HCT116 (cell line): ENCODE measurements at regions not wholly inside any gene's neighbourhood (a gene's known extent, or its start where the extent isn't known, plus 50 kb on each side); places are given as distances from the start of the nearest gene placed in this dataset.

ENCODE experiments used
- ATAC-seq: fragments of 200-7000 bp; cut with Tn5 transposase; 2 replicates; pipeline ENCODE4 v1.9.1; 2020; ENCODE audit warnings: mild to moderate bottlenecking, moderate library complexity
- BruUV-seq: library from RNA; stranded (reverse); fragments of 400-500 nt; replicated peaks from 2 replicates; lab custom pipeline; 2021; lab: Mats Ljungman, UMichigan
- CTCF ChIA-PET: fragments of 300-600 bp; sonication (Branson Sonifier 250); formaldehyde crosslinking; loops from one replicate; lab custom pipeline; 2021; ENCODE audit warnings: antibody characterized with exemption; lab: Charles Lee
- POLR2A ChIA-PET: fragments of 300-600, 350-600 bp; sonication (Branson Sonifier 250); formaldehyde crosslinking; loops from one replicate; lab custom pipeline; 2021; ENCODE audit warnings: antibody characterized with exemption; lab: Charles Lee
- RAD21 ChIA-PET, 2 experiments: fragments of 300-600 bp; sonication (Branson Sonifier 250); formaldehyde crosslinking; loops; one replicate each; lab custom pipeline; 2023; ENCODE audit warnings: low total read pairs in 2 of 2; ENCODE audit not compliant: uncharacterized antibody in 2 of 2, unreplicated experiment in 2 of 2, low non-redundant PET in 1 of 2; lab: Charles Lee
- DNase-seq: peaks from one replicate; pipeline ENCODE4 v3.0.0-alpha.2; 2010; ENCODE audit warnings: low read depth, low spot score
- H2AFZ ChIP-seq: fragments of 200-600 bp; shearing (Covaris generic), sonication (generic); 2 replicates; pipeline ENCODE4 v1.6.1; 2017; ENCODE audit warnings: low read depth, mixed run types, mixed read lengths, antibody characterized with exemption, low read length; ENCODE audit not compliant: poor library complexity, severe bottlenecking
- H3K27ac ChIP-seq: 2 replicates; pipeline ENCODE4 v1.5.1; 2012; ENCODE audit warnings: low read depth, low read length
- H3K27me3 ChIP-seq: fragments of 200-600 bp; sonication (generic); 2 replicates; pipeline ENCODE4 v1.6.1; 2016; ENCODE audit warnings: mixed run types, low read length, mixed read lengths; ENCODE audit not compliant: insufficient read depth
- H3K36me3 ChIP-seq, 2 experiments: fragments of 200-500 bp in 1 of 2; fragments of 200-600 bp in 1 of 2; sonication (Bioruptor generic) in 1 of 2; sonication (generic) in 1 of 2; 2 replicates each; pipeline versions ENCODE4 v1.5.1 to v1.6.1; 2014 to 2016; ENCODE audit warnings: low read length in 2 of 2, inconsistent platforms in 1 of 2, mixed read lengths in 1 of 2, mixed run types in 1 of 2; ENCODE audit not compliant: insufficient read depth in 2 of 2, control insufficient read depth in 1 of 2
- H3K4me1 ChIP-seq, 2 experiments: fragments of 200-600 bp in 1 of 2; sonication (generic) in 1 of 2; 2 replicates each; pipeline versions ENCODE4 v1.5.1 to v1.6.1; 2012 to 2017; ENCODE audit warnings: low read length in 2 of 2, inconsistent platforms in 1 of 2, mild to moderate bottlenecking in 1 of 2, mixed read lengths in 1 of 2, mixed run types in 1 of 2, moderate library complexity in 1 of 2; ENCODE audit not compliant: insufficient read depth in 2 of 2, control insufficient read depth in 1 of 2
- H3K4me2 ChIP-seq: fragments of 200-600 bp; sonication (generic); 2 replicates; pipeline ENCODE4 v1.6.1; 2017; ENCODE audit warnings: mixed run types, low read length, mixed read lengths
- H3K4me3 ChIP-seq, 2 experiments: fragments of 200-600 bp in 1 of 2; sonication (generic) in 1 of 2; replicated peaks in 1 of 2; 2 replicates each; pipeline ENCODE4 v1.5.1; 2011 to 2016; ENCODE audit warnings: low read length in 2 of 2, control low read depth in 1 of 2, low read depth in 1 of 2, mild to moderate bottlenecking in 1 of 2, mixed read lengths in 1 of 2, mixed run types in 1 of 2
- H3K79me2 ChIP-seq: fragments of 200-600 bp; sonication (generic); 2 replicates; pipeline ENCODE4 v1.6.1; 2017; ENCODE audit warnings: mild to moderate bottlenecking, mixed run types, low read length, moderate library complexity, mixed read lengths; ENCODE audit not compliant: insufficient read depth
- H3K9ac ChIP-seq: fragments of 200-600 bp; sonication (generic); 2 replicates; pipeline ENCODE4 v1.6.1; 2016; ENCODE audit warnings: low read length, mixed read lengths
- H3K9me2 ChIP-seq: fragments of 200-600 bp; sonication (generic), shearing (Covaris generic); 2 replicates; pipeline ENCODE4 v1.6.1; 2017; ENCODE audit warnings: mixed run types, mild to moderate bottlenecking, moderate library complexity; ENCODE audit not compliant: insufficient read depth
- H3K9me3 ChIP-seq, 2 experiments: fragments of 200-500 bp in 1 of 2; fragments of 200-600 bp in 1 of 2; sonication (Bioruptor generic) in 1 of 2; sonication (generic) in 1 of 2; 2 replicates each; pipeline ENCODE4 v1.6.1; 2014 to 2017; ENCODE audit warnings: low read length in 2 of 2, mixed read lengths in 2 of 2, inconsistent platforms in 1 of 2, low read depth in 1 of 2, mild to moderate bottlenecking in 1 of 2, mixed run types in 1 of 2, moderate library complexity in 1 of 2; ENCODE audit not compliant: control insufficient read depth in 1 of 2, insufficient read depth in 1 of 2
- H4K20me1 ChIP-seq: fragments of 200-600 bp; sonication (generic), shearing (Covaris generic); 2 replicates; pipeline ENCODE4 v1.6.1; 2017; ENCODE audit warnings: mixed run types, mild to moderate bottlenecking, moderate library complexity; ENCODE audit not compliant: insufficient read depth
- CBX3 ChIP-seq: IDR thresholded peaks from 2 replicates; pipeline ENCODE4 v1.6.1; 2012; ENCODE audit warnings: low read depth
- CTCF ChIP-seq, 3 experiments: fragments of 200-600 bp in 1 of 3; sonication (generic) in 1 of 3; IDR thresholded peaks in 2 of 3; conservative IDR thresholded peaks in 1 of 3; 2 replicates each; pipeline ENCODE4 v1.5.1; 2012 to 2017; ENCODE audit warnings: low read depth in 2 of 3, low read length in 2 of 3, antibody characterized with exemption in 1 of 3, borderline replicate concordance in 1 of 3, control low read depth in 1 of 3, mild to moderate bottlenecking in 1 of 3, mixed read lengths in 1 of 3, mixed run types in 1 of 3, moderate library complexity in 1 of 3; ENCODE audit not compliant: insufficient read depth in 1 of 3
- EGR1 ChIP-seq: IDR thresholded peaks from 2 replicates; pipeline ENCODE4 v1.6.1; 2012; ENCODE audit warnings: low read depth
- ELF1 ChIP-seq: IDR thresholded peaks from 2 replicates; pipeline ENCODE4 v1.6.1; 2012; ENCODE audit warnings: low read depth, borderline replicate concordance
- EZH2 ChIP-seq: fragments of 200-600 bp; sonication (generic); IDR thresholded peaks from 2 replicates; pipeline ENCODE4 v1.6.1; 2017; ENCODE audit warnings: antibody characterized with exemption, mixed run types
- EZH2phosphoT487 ChIP-seq: fragments of 200-600 bp; IDR thresholded peaks from 2 replicates; pipeline ENCODE4 v1.6.1; 2018; ENCODE audit warnings: antibody characterized with exemption, borderline replicate concordance
- JUND ChIP-seq: IDR thresholded peaks from 2 replicates; pipeline ENCODE4 v1.6.1; 2012
- RAD21 ChIP-seq: IDR thresholded peaks from 2 replicates; pipeline ENCODE4 v1.6.1; 2012; ENCODE audit warnings: low read depth, mild to moderate bottlenecking
- SIN3A ChIP-seq: IDR thresholded peaks from 2 replicates; pipeline ENCODE4 v1.6.1; 2012; ENCODE audit warnings: low read depth
- SP1 ChIP-seq: IDR thresholded peaks from 2 replicates; pipeline ENCODE4 v1.6.1; 2012; ENCODE audit warnings: low read depth
- SRF ChIP-seq: IDR thresholded peaks from 2 replicates; pipeline ENCODE4 v1.6.1; 2012; ENCODE audit warnings: low read depth
- ZFX ChIP-seq: fragments of 450-650 bp; IDR thresholded peaks from 2 replicates; pipeline ENCODE4 v1.6.1; 2017
- intact Hi-C: fragments of 100-400 bp; cut with micrococcal nuclease; formaldehyde crosslinking; loops from 2 replicates; pipeline ENCODE4 v1.10.0; 2022
- TF ChIP-seq, protein P1 (sequence below): IDR thresholded peaks from 2 replicates; pipeline ENCODE4 v1.6.1; 2012

DNA sequence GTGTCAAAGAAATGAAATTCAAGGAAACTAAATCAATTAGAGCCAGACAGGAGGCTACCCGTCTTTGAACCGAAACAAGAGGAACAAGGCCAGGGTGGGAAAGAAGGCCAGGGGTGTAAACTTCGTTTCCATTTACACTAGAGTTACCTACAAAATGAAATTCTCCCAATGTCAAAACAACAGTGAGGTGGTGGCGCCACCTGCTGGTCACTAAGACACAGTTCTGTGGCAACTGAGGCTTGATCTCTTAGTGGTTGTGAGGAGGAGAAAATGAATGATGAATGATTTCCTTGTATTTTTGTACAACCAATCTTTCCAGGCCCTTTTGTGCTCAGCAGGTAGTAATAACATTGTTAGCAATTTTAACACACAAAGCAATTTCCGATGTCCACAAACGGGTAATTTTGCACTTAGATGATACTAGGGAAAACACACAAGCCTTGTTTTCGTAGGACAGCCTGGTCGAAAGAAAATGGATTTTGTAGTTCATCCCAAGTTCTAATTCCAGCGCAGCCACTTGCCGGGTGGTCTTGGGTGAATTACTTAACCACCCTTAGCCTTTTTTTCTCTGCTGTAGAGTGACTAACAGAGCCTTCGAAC, 54.8 kb upstream of the SOD1 start:
- H3K79me2 ChIP-seq, result no peaks in the 10 kb centered on the region
- no peaks in the 10 kb centered on the region for H3K9me2 ChIP-seq
- peaks cover 8 to 10% of the 10 kb centered on the region in 2 experiments; a peak in 3 of 4 replicates for H3K4me1 ChIP-seq
- ChIA-PET CTCF (interaction anchor here (0.9 to 1.6 kb wide), 9 partner anchors 24 to 508 kb away, joined by 3 to 9 read pairs (median 4); no protein-coding TSS in a partner anchor), RAD21 (no interaction called here), POLR2A (no interaction called here)
- H3K36me3 ChIP-seq, result no peaks in the 10 kb centered on the region
- H3K9me3 ChIP-seq, result no peaks in the 10 kb centered on the region
- BruUV-seq, result no TSS peak
- H3K27ac ChIP-seq, result no peak overlapping the region
- intact Hi-C loops, result loop anchor here (1.0 to 5.0 kb wide), 3 partner anchors 406 to 506 kb away; no protein-coding TSS in a partner anchor
- no peak overlapping the region for H3K4me3 ChIP-seq
- H3K4me2 ChIP-seq, result no peak overlapping the region
- no peaks in the 10 kb centered on the region for H3K27me3 ChIP-seq
- peak; percentile 92 for ATAC-seq
- no peaks in the 10 kb centered on the region for H4K20me1 ChIP-seq
- peak; percentile 74 to 94 (median 74) for TF ChIP-seq CTCF (IDR thresholded peaks at IDR 0.05 in 2 of 3, conservative IDR thresholded peaks at IDR 0.05 in 1 of 3; ENCODE audit: borderline replicate concordance in 1 of 3, insufficient read depth in 1 of 3, low read depth in 2 of 3, low read length in 2 of 3)
- TF ChIP-seq RAD21, result peak; percentile 89
- TF ChIP-seq EZH2, result no peak
- H3K9ac ChIP-seq, result no peak overlapping the region
- H2AFZ ChIP-seq, result no peak overlapping the region
- DNase-seq, result peak; percentile 45

GRCh38 chr21:31599563-31599962, 59.9 kb upstream of the SOD1 start:
- Histone ChIP-seq H3K4me2 (no peak overlapping the region), H3K4me3 (no peak overlapping the region), H3K9me2 (no peaks in the 10 kb centered on the region), H3K27ac (no peak overlapping the region), H3K27me3 (no peaks in the 10 kb centered on the region), H3K4me1 (peaks cover 0 to 3% of the 10 kb centered on the region in 2 experiments; a peak in 1 of 4 replicates), H3K9ac (no peak overlapping the region), H2AFZ (no peak overlapping the region), H4K20me1 (no peaks in the 10 kb centered on the region), H3K9me3 (no peaks in the 10 kb centered on the region), H3K79me2 (no peaks in the 10 kb centered on the region), H3K36me3 (no peaks in the 10 kb centered on the region)
- no peak for TF ChIP-seq SP1
- TF ChIP-seq ZFX, result no peak
- TF ChIP-seq, protein P1, sequence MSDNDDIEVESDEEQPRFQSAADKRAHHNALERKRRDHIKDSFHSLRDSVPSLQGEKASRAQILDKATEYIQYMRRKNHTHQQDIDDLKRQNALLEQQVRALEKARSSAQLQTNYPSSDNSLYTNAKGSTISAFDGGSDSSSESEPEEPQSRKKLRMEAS, result no peak
- TF ChIP-seq EGR1, result no peak
- no peak for TF ChIP-seq ELF1
- no peak for TF ChIP-seq SIN3A
- no peak for TF ChIP-seq SRF
- no peak for TF ChIP-seq EZH2
- no peak for TF ChIP-seq CTCF (IDR thresholded peaks at IDR 0.05 in 2 of 3, conservative IDR thresholded peaks at IDR 0.05 in 1 of 3; ENCODE audit: borderline replicate concordance in 1 of 3, insufficient read depth in 1 of 3, low read depth in 2 of 3, low read length in 2 of 3)
- no peak for TF ChIP-seq JUND
- no peak for TF ChIP-seq EZH2phosphoT487
- TF ChIP-seq CBX3, result no peak
- BruUV-seq, result no TSS peak
- POLR2A ChIA-PET, result no interaction called here
- intact Hi-C loops, result no loop called here
- ATAC-seq (no peak), DNase-seq (no peak)
- RAD21 ChIA-PET, result interaction anchor here in 1 of 2 experiments (0.9 kb wide), 1 partner anchor 23 kb away, joined by 3 read pairs; no protein-coding TSS in a partner anchor
- CTCF ChIA-PET, result interaction anchor here (1.4 kb wide), 1 partner anchor 401 kb away, joined by 4 read pairs; no protein-coding TSS in a partner anchor
